Endodermal cell (in vitro differentiated cells): ENCODE measurements at regions not wholly inside any gene's neighbourhood (a gene's known extent, or its start where the extent isn't known, plus 50 kb on each side); places are given as distances from the start of the nearest gene placed in this dataset.
A peak's percentile ranks its signal among the peaks of the same experiment; 100 is the strongest.

ENCODE experiments used
- DNase-seq: peaks from one replicate; pipeline ENCODE4 v3.0.0-alpha.2; 2017
- H3K27ac ChIP-seq: 2 replicates; pipeline ENCODE4 v1.5.1; 2013; ENCODE audit warnings: mild to moderate bottlenecking, low read depth, low read length, moderate library complexity
- H3K27me3 ChIP-seq: 2 replicates; pipeline ENCODE4 v1.6.1; 2013; ENCODE audit warnings: mild to moderate bottlenecking, low read length, moderate library complexity; ENCODE audit not compliant: insufficient read depth, control insufficient read depth, poor library complexity, severe bottlenecking
- H3K36me3 ChIP-seq: 2 replicates; pipeline ENCODE4 v1.7.0; 2013; ENCODE audit warnings: mild to moderate bottlenecking, low read length, moderate library complexity; ENCODE audit not compliant: control insufficient read depth, insufficient read depth
- H3K4me1 ChIP-seq: one replicate; pipeline ENCODE4 v1.7.0; 2013; ENCODE audit warnings: low read length; ENCODE audit not compliant: control insufficient read depth, insufficient read depth
- H3K4me3 ChIP-seq: 2 replicates; pipeline ENCODE4 v1.5.1; 2013; ENCODE audit warnings: mild to moderate bottlenecking, low read length, moderate library complexity
- H3K9ac ChIP-seq: 2 replicates; pipeline ENCODE4 v1.6.1; 2013; ENCODE audit warnings: mild to moderate bottlenecking, low read length, moderate library complexity; ENCODE audit not compliant: poor library complexity, severe bottlenecking; ENCODE audit errors: extremely low read depth
- H3K9me3 ChIP-seq: 2 replicates; pipeline ENCODE4 v1.6.1; 2013; ENCODE audit warnings: mild to moderate bottlenecking, low read length, moderate library complexity; ENCODE audit not compliant: control insufficient read depth
- H3K27ac Mint-ChIP-seq: 2 replicates; pipeline ENCODE4 v1.8.0; 2020; ENCODE audit warnings: mixed read lengths
- H3K27me3 Mint-ChIP-seq: 2 replicates; pipeline ENCODE4 v1.8.0; 2021; ENCODE audit warnings: mild to moderate bottlenecking, mixed read lengths; ENCODE audit not compliant: insufficient read depth
- H3K36me3 Mint-ChIP-seq: 2 replicates; pipeline ENCODE4 v1.8.0; 2020; ENCODE audit warnings: low read depth, mixed read lengths
- H3K4me1 Mint-ChIP-seq: 2 replicates; pipeline ENCODE4 v1.8.0; 2020; ENCODE audit warnings: mixed read lengths
- H3K4me3 Mint-ChIP-seq: 2 replicates; pipeline ENCODE4 v1.8.0; 2020; ENCODE audit warnings: mild to moderate bottlenecking, moderate library complexity, mixed read lengths
- H3K9me3 Mint-ChIP-seq: 2 replicates; pipeline ENCODE4 v1.8.0; 2020; ENCODE audit warnings: mild to moderate bottlenecking, mixed read lengths
- CTCF ChIP-seq: fragments of 200-600 bp; sonication (generic); conservative IDR thresholded peaks from 2 replicates; pipeline ENCODE4 v1.5.0; 2021; ENCODE audit warnings: antibody characterized with exemption, mild to moderate bottlenecking
- WGBS, 2 experiments: methylation state at CpG; one replicate each; pipeline versions ENCODE4 v1.1.5 to v1.1.7; 2013; ENCODE audit warnings: missing lambda C conversion rate in 2 of 2, mixed read lengths in 1 of 2; ENCODE audit not compliant: insufficient coverage in 1 of 2, insufficient read length in 1 of 2; 5-methylcytosine and 5-hydroxymethylcytosine counted together

DNA sequence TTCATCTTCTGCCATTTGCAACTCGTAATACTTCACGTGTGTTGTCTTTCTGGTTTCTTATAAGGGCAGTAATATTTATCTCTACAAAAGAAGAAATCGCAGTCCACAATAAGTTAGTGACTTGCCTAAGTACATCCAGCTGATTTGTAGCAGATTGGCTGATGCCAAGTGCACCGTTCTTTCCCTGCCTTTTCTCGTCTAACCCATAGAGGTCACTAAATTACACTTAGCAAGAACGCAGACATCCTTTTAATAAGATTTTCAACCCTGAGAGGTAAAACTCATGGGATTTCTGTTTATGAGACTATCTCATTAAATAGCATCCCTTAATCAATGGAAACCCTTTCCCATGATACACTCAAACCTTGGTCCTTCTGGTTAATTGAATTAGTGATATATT, 408.6 kb upstream of the ACTRT1 start:
- Mint-ChIP-seq H3K4me3 (no peak overlapping the region), H3K27me3 (no peaks in the 10 kb centered on the region), H3K9me3 (peaks cover 43% of the 10 kb centered on the region), H3K4me1 (peaks cover 1% of the 10 kb centered on the region), H3K36me3 (no peaks in the 10 kb centered on the region), H3K27ac (no peak overlapping the region)
- 52 to 65% methylated on average over 2 to 6 of the region's 6 CpGs for WGBS, 2 experiments
- DNase-seq, result peak; percentile 45
- no peaks in the 10 kb centered on the region for H3K27me3 ChIP-seq
- no peaks in the 10 kb centered on the region for H3K9me3 ChIP-seq
- no peak overlapping the region for H3K9ac ChIP-seq
- no peaks in the 10 kb centered on the region for H3K36me3 ChIP-seq
- H3K4me3 ChIP-seq, result no peak overlapping the region
- no peak overlapping the region for H3K27ac ChIP-seq
- no peaks in the 10 kb centered on the region for H3K4me1 ChIP-seq
- TF ChIP-seq CTCF, result peak; percentile 70

- Histone ChIP-seq H3K36me3 (no peaks in the 10 kb centered on the region), H3K9ac (no peak overlapping the region), H3K27me3 (no peaks in the 10 kb centered on the region), H3K9me3 (peaks cover 7% of the 10 kb centered on the region), H3K4me1 (no peaks in the 10 kb centered on the region), H3K4me3 (no peak overlapping the region), H3K27ac (no peak overlapping the region)
- TF ChIP-seq CTCF, result no peak
- no peak overlapping the region for H3K4me3 Mint-ChIP-seq
- WGBS, 2 experiments, result 100% methylated on average over 2 of the region's 2 CpGs; no CpG with 5 or more reads in 1 of the 2 experiments
- H3K27me3 Mint-ChIP-seq, result no peaks in the 10 kb centered on the region
- H3K27ac Mint-ChIP-seq, result no peak overlapping the region
- H3K9me3 Mint-ChIP-seq, result peaks cover 45% of the 10 kb centered on the region
- peaks cover 1% of the 10 kb centered on the region for H3K4me1 Mint-ChIP-seq
- DNase-seq, result no peak
- H3K36me3 Mint-ChIP-seq, result peaks cover 4% of the 10 kb centered on the region
These were observed 406.7 kb upstream of the ACTRT1 start for GRCh38 chrX:128458888-128459287.

- H3K27me3 ChIP-seq, result no peaks in the 10 kb centered on the region
- no peaks in the 10 kb centered on the region for H3K27me3 Mint-ChIP-seq
- no peak for TF ChIP-seq CTCF
- DNase-seq, result no peak
- H3K9me3 Mint-ChIP-seq, result peaks cover 49% of the 10 kb centered on the region
- H3K4me3 ChIP-seq, result no peak overlapping the region
- WGBS, 2 experiments, result 81% methylated on average over 2 of the region's 2 CpGs; no CpG with 5 or more reads in 1 of the 2 experiments
- H3K9ac ChIP-seq, result no peak overlapping the region
- no peak overlapping the region for H3K27ac Mint-ChIP-seq
- H3K4me1 Mint-ChIP-seq, result peaks cover 1% of the 10 kb centered on the region
- no peak overlapping the region for H3K4me3 Mint-ChIP-seq
- H3K9me3 ChIP-seq, result peaks cover 7% of the 10 kb centered on the region
- H3K27ac ChIP-seq, result no peak overlapping the region
- H3K36me3 ChIP-seq, result no peaks in the 10 kb centered on the region
- H3K4me1 ChIP-seq, result no peaks in the 10 kb centered on the region
- peaks cover 4% of the 10 kb centered on the region for H3K36me3 Mint-ChIP-seq
These were observed 405.5 kb upstream of the ACTRT1 start for GRCh38 chrX:128457674-128458073.
